ENCODE measurements at regions not wholly inside any gene's neighbourhood (a gene's known extent, or its start where the extent isn't known, plus 50 kb on each side); places are given as distances from the start of the nearest gene placed in this dataset.
A peak's percentile ranks its signal among the peaks of the same experiment; 100 is the strongest.

GRCh38 chr1:209382231-209383100, 201.0 kb upstream of the CAMK1G start:
- DNase-seq (ENCODE audit: low spot score) = no peak

DNA sequence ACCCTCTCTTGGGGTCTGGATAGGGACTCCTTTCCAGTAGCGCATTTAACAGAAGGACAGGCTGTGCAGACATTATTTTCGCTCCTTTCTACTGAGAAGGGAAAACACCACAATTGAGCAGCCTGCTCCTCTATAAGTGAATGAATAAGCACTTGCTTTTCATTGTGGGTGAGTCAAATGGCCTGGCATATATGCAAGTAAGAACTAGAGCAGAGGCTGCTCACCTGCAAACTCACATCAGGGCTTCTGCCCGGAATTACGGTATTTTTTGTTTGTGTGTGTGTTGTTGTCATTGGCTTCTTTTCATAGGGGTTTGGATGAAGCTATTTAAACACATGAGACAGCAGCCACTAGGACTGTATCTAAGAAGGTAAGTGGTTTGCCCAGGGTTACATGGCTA, 200.1 kb upstream of the CAMK1G start:
- no peak for DNase-seq (ENCODE audit: low spot score)

DNA sequence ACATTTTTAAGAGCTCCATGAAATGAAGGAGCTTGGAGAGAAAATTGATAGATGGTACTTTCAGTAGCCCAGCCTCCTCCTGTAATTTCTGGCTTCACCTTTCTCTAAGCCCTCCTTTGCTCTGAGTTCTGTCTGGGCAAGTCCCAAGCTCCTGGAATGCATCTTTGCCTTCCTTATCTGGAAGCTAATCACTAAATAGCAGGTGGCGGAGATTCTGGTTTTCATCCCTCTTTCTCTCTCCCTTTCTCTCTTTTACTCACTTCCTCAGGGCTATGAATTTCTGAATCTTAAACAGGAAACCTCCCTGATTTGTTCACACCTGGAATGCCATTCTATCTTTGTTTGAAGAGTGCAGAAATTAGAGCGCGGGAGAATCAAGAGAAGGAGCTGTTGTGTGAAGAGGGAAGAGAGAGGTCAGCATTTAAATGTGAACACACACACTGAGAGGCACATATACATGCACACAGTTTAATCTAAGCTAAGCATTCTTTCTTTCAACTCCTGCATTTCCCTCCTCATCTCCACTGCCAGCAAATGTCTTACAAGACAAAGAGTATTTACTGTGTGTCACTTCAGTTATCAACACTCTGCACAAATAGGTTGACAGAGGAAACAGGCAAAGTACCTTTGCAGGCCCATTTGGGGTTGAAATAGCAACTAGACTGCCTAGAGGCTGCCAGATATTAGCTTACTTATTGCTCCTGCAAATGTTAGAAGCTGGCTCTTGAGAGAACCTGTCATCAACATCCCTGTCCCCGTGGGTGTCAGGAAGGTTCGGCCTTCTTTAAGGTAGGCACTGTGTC, 199.4 kb upstream of the CAMK1G start:
- DNase-seq (ENCODE audit: low spot score) = no peak

DNA sequence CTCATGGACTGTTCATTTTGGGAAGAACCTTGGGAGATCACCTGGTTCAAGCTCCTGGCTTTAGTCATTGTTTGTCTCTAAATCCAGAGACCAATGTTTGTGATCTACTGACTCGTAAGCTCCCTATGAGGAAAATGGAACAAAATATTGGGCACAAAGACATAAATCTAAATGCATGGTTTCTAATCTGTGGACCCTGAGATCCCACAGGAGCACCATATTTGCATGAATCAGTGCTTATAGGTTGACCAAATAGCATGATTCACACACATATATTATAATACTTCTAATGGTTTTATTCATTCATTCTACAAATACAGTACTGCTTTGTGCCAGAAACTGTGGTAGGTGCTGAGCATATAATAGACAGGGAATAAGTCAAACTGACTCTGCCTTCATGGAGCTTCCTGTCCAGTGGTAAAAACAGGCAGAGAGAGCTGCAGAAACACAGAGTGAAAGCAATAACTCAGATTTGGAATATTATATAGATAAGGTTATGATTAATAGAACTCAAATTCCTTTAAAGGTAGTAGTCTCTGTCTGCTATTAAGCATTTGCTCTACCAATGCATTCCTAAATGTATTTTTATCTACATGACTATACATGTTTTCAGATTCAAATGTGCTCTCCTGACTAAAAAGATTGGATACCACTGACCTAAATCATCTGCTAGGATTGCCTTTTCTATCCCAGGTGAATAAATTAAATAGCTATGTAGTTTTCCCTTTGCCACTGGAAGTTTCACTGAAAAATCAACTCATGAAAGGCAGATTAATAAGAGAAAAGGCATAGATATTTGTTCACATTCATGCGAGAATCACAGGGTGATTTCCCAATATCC, 198.6 kb upstream of the CAMK1G start:
- DNase-seq (ENCODE audit: low spot score) = no peak

GRCh38 chr1:209386156-209386555, 197.4 kb upstream of the CAMK1G start:
- no peak for DNase-seq (ENCODE audit: low spot score)

GRCh38 chr1:209387271-209387968, 196.1 kb upstream of the CAMK1G start:
- DNase-seq (ENCODE audit: low spot score) = no peak

DNA sequence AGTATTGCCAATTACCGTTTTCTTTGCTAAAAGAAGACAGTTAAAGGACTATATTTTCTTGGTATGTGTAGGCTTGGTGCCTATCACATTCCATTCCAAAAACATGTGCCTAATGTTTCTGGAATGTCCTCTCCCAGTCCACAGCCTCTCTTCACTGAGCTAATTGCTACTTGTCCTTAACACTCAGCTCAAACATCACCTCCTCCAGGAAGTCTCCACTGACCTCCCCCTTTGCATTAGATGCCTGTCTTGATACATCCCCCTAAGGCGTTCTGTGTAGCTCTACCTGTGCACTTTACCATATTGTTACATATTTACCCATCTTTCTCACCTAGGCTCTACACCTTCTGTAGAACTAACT, 195.6 kb upstream of the CAMK1G start:
- DNase-seq (ENCODE audit: low spot score) = no peak

GRCh38 chr1:209388358-209388757, 195.2 kb upstream of the CAMK1G start:
- no peak for DNase-seq (ENCODE audit: low spot score)

DNA sequence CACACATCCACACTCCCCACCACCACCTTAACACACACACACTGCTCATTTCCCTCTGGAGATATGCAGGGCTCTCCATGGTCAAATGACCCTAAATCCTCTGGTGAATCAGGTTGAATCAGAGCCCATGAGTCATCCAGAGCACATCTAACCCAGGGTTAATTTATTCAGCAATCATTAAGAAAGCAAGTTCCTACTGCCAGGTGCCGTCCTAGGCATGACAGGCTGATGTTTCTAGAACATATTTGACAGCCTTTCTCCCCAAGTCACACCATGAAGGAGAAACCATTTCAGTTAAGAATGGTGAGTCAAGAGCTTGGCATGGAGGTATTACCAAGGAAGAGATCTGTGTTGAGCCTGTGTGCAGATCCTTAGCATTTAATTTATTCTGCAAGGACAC, 194.3 kb upstream of the CAMK1G start:
- DNase-seq (ENCODE audit: low spot score) = peak; percentile 62

DNA sequence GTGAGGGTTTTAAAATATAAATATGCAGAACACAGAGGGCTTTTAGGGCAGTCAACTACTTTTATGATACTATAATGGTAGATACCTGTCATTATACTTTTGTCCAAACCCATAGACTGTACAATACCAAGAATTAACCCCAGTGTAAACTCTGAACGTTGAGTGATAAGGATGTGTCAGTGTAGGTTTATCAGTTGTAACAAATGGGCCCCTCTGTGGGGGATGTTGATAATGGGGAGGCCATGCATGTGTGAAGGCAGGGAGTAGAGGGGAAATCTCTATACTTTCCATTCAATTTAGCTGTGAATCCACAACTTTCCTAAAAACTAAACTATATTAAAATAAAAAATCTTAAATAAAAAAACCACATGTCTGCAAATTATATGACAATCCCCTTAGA, 193.5 kb upstream of the CAMK1G start:
- no peak for DNase-seq (ENCODE audit: low spot score)

- DNase-seq (ENCODE audit: low spot score) = no peak
Measured at GRCh38 chr1:209390764-209391163, 192.8 kb upstream of the CAMK1G start.

DNA sequence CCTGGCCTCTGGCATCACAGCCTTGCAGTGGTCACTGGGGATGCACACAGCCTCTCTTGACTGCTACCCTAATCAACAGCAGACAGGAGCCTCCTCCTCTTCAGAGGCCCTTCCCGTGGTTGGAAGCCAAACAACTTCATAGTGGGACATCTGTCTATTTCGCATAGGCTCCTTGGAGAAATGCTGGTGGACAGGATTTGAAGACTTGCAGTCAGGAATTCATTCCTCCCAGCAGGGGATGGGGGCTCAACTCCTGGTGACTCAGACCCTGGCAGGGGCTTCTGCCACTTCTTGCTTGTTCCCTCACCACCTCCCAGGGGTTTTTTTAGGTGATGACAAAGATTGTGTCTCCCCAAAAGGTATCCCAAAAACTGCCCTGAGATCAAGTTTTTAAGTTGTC, 191.7 kb upstream of the CAMK1G start:
- DNase-seq (ENCODE audit: low spot score) = no peak

DNA sequence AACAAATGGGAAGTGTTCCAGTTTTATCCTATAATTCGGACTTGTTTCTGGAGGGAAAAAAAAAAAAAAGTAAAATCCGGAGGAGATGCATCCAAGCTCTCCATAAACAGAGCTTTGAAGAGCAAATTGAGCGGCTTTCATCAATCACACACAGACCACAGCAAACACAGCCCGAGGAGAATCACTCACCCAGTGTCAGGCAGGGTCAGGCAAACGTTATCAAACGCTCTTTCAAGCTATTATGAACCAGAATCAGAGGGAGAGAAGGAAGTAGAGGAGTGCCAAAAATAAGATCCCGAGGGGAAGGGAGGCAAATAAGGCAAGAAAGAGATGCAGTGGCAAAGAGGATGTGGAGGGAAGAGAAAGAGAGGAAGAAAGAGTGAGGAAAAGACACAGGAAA, 188.3 kb upstream of the CAMK1G start:
- DNase-seq (ENCODE audit: low spot score) = peak; percentile 41

DNA sequence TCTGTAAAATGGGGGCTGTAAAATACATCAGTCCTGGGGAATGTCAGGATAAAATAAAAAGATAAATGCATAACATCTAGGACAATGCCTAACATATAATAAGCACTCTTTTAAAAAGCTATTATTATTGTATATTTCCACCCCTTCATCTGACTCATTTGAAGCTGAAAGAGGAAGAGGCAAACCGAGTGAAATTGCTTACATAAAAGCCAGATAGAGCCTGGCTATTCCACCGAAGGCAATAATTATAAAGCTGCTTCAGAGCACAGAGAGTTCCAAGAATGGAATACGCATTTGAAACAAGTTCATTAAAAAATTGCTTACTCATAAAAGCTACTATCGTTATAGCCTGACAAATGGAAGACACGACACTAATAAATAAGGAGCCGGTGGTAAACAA, 186.1 kb upstream of the CAMK1G start:
- no peak for DNase-seq (ENCODE audit: low spot score)

GRCh38 chr1:209397910-209398309, 185.6 kb upstream of the CAMK1G start:
- no peak for DNase-seq (ENCODE audit: low spot score)

- peak; percentile 70 for DNase-seq (ENCODE audit: low spot score)
Measured at GRCh38 chr1:209398313-209398991, 185.1 kb upstream of the CAMK1G start.

GRCh38 chr1:209399800-209400199, 183.7 kb upstream of the CAMK1G start:
- DNase-seq (ENCODE audit: low spot score) = no peak

GRCh38 chr1:209400351-209401220, 182.9 kb upstream of the CAMK1G start:
- DNase-seq (ENCODE audit: low spot score) = no peak

GRCh38 chr1:209402697-209403096, 180.8 kb upstream of the CAMK1G start:
- DNase-seq (ENCODE audit: low spot score) = no peak

DNA sequence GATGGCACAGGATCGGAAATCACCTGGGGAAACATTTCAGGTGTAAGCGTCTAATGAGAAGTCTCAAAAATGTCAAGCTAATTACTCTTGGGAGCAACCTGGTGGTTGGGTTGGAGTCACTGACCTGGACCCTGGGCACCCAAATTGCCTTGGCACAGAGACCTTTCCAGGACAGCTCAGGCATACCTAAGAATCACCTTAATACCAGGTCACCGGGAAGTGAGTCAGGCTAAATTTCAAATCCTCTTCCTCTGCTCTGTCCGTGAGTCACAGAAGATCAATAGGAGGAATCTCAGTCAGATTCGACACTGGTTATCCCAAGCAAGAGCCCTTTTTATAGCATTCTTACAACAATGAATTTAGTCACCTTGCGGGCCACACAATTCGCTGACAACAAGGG, 179.6 kb upstream of the CAMK1G start:
- DNase-seq (ENCODE audit: low spot score) = no peak

Measured in COLO829 (cell line).